KG1 (cell line): ENCODE measurements at regions not wholly inside any gene's neighbourhood (a gene's known extent, or its start where the extent isn't known, plus 50 kb on each side); places are given as distances from the start of the nearest gene placed in this dataset.

Source experiments
- DNase-seq: peaks from one replicate; lab custom pipeline; 2025; lab: John Stamatoyannopoulos, UW

DNA sequence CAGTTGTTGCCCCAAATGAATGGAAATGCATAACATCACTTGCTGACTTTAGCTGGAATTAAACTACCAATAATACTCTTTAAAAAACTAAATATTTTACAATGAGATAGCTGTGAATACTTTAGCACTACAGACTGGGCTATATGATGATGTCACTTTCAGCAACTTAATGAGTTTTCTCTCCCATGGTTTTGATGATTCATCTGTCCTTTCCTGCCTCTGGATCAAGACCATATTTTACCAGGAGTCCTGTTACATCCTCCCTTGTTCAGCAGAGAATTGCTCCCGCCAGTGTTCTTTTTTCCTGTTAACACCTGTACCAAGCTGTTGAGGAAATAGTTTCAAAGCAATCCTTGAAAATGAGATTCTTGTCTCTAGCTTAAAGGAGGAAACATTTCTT, 543.0 kb downstream of the SPRY1 start:
- DNase-seq: no peak

GRCh38 chr4:123940604-123941003, 544.0 kb downstream of the SPRY1 start:
- DNase-seq: no peak

DNA sequence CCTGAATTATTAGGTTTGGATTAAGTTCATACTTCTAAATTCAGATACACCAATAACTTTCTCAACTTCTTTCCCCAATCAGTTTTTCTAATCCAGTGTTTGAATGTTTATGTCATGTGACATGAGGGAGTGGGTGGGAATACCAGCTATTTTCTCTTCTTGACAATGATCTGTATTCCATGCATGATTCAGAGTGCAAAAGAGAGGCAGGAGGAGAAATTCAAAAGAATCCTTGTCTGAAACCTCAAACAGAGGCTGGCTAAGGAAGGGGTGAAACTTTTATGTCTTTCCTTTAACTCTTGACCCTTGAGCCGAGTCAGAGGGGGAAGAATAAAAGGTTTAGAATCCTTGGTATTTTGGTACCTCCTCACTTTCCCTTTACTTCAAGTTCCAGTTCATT, 544.7 kb downstream of the SPRY1 start:
- DNase-seq: no peak

- DNase-seq: no peak
These were observed 547.4 kb downstream of the SPRY1 start for GRCh38 chr4:123943976-123944375.

DNA sequence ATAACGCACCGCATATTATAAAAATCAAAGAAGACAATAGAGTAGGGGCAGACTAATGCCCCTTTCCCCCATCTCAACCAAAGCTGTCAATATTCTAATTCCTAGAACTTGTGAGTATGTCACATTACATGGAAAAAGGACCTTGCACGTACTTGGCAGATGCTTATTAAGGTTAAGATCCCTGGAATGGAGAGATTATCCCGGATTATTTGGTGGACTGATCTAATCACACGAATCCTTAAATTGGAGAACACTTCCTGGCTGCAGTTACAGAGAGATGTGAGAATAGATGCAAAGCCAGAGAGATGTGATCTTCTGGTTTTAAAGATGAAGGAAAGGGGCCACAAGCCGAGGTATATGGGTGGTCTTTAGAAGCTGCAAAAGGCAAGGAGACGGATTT, 548.7 kb downstream of the SPRY1 start:
- no peak for DNase-seq

DNA sequence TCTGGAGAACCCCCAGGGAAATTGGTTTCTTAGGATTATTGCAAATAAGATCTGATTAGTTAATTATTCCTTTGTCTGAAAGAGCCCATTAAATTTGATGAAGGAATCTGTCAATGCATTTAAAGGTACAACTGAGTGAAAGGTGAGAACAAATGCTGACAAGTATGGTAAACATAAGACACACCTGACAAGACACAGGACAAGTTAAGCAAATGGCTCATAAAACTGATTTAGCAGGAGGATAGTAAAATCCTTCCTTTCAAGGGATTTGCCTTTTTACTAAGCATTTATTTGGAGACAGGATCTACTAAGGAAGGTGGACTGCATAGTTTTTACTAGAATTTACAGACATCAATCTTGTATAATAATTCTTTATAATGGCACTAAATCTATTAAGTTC, 553.9 kb downstream of the SPRY1 start:
- DNase-seq: no peak

GRCh38 chr4:123952530-123953274, 556.1 kb downstream of the SPRY1 start:
- DNase-seq: no peak

- DNase-seq: no peak
These were observed 557.0 kb downstream of the SPRY1 start for GRCh38 chr4:123953566-123953965.

DNA sequence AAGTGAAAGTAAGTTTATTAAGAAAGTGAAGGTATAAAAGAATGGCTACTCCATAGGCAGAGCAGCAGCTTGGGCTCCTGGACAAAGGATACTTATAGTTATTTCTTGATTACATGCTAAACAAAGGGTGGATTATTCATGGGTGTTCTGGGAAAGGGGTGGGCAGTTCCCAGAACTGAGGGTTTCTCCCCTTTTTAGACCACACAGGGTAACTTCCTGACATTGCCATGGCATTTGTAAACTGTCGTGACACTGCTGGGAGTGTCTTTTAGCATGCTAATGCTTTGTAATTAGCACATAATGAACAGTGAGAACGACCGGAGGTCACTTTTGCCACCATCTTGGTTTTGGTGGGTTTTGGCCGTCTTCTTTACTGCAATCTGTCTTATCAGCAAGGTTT, 557.6 kb downstream of the SPRY1 start:
- no peak for DNase-seq

DNA sequence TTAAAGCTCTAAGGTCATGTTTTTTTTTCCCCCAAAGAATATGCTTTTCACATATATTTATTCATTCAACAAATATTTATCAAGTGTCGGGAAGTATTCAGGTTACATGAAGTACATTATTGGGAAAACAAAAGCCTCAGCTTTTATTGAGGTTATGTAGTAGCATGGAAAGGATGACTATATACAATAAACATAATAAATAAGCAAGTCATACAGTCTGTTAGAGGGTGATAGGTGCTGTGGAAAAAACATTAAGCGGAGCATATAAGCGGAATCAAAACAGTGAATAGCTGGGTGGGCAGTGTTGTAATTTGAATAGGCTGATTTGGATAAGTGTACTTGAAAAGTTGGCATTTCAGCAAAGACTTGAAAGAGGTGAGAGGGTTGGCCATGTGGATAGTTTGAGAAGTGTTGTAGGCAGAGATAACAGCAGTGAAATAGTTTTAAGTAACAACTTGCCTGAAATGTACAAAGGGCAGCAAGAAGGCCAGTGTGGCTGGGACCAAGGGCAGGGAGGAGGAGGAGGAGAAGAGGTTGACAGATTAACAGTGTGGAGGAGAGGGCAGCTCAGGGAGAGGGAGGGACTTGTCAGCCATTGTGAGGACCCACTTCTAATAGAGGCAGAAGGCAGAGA, 558.7 kb downstream of the SPRY1 start:
- no peak for DNase-seq

DNA sequence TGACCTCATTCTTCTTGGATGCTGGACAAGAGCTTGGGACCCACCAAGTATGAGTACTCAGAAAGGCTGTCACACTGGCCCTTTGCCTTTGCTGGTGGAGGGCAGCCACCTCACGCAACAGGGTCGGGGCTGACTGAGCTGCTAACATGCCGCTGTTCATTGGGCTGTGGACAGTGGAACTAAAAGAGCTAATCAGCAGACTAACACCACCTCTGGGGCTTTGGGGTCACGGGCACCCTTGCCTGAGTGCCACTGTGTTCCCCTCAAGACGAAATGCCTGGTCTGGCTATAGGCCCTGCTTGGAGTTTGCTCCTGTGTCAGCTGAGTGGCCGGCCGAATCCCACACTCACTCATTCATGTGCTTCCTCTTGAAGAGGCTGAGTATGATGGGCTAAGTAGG, 559.6 kb downstream of the SPRY1 start:
- DNase-seq: no peak

DNA sequence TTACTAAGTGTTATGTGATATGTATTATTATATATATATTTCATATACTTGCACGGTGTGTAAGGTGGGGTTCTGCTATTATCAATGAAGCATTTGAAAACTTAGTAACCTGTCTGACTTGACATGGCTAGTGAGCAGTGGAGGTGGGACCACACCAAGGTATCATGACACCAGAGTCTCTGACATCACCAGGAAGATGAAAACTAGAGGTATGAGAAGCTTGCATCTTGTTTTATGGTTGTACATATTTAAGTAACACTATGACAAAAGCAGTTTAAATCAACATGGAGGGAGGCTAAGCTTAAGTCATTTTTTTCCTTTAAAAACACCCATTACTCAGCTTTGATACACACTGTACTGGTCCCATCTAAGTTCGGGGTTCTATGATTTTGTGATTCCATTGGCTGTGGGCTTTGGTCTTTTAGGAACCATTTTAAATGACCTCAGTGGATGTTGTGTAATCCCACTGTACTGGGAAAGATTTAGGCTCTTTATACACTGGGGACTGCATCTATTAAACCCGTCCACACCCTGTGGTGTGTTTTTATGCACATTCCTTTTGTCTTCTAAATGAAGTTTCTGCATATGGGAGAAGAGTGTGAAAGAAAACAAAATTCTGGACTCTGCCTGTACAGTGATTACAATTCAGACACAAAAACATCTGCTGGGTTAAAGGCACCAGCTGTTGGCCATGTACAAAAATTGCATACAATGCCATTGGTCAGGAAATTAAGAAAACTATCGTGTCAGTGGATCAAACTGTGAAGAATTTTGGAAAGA, 570.6 kb downstream of the SPRY1 start:
- no peak for DNase-seq

DNA sequence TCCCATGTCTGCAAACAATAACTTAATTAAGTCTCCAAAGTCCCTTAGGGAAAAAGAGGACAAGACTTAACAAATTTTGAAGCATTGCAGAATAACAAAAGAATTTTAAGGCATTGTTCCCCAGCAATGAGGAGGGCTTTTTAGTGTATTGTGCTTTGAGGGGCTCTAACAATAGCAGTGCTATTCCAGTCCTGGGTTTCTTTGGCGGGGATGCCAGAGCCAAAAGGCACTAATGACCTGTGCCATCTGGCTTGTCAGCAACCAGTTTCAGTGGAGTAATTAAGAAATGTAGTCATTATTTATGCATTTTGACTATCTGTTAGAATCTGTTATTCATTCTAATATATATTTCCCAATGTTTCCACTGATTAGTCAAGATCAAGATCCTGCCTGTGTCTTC, 575.4 kb downstream of the SPRY1 start:
- DNase-seq: no peak

DNA sequence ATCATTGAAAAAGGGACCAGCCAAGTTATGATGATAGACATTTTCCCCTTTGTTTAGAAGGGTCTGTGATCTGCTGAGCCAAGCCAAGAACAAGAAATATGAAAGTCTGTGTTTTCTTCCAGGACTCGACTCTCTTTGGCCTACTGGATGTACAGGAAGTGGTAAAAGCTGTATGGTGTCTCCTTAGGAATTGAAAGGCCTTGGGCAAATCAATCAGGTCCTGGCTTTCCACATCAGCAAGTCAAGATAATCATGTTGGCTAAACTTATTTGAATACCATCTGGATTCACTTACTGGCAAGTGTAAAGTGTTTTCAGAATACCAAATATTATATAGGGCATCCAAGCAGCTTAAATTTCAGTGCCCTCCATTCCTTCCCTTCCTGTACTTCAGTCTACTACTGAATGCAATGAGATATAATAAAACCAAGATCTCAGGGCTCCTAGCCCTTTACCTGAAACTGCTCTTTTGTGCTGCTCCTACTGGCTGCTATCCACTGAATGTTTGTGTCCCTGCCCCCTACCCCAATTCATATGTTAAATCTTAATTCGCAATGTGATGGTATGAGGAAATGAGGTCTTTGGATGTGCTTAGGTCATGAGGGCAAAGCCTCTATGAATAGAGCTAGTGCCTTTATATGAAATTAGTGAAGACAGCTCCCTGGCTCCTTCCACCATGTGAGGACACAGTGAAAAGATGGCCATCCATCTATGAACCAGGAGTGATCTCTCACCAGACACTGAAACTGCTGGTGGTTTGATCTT, 578.0 kb downstream of the SPRY1 start:
- no peak for DNase-seq

GRCh38 chr4:123976285-123976684, 579.7 kb downstream of the SPRY1 start:
- DNase-seq: no peak

- DNase-seq: no peak
These were observed 580.2 kb downstream of the SPRY1 start for GRCh38 chr4:123976819-123977218.

DNA sequence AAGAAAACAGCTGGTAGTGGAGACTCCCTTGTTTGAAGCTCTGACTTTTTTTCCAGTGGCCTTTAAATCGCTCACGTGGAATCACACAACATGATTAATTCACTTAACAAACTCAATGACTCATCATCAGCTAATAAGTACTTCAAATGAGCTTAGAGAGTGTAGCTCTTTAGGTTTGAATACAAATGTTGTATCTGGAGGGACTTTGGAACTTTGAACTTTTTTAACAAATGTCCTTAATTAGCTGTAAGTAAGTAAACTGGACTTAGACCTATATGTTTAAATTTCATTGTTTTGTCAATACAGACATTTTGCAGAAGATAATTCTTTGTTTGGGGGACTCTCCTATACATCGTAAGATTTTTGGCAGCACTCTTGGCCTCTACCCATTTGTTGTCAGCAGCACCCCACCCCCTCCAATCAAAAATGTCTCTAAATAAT, 581.1 kb downstream of the SPRY1 start:
- no peak for DNase-seq

DNA sequence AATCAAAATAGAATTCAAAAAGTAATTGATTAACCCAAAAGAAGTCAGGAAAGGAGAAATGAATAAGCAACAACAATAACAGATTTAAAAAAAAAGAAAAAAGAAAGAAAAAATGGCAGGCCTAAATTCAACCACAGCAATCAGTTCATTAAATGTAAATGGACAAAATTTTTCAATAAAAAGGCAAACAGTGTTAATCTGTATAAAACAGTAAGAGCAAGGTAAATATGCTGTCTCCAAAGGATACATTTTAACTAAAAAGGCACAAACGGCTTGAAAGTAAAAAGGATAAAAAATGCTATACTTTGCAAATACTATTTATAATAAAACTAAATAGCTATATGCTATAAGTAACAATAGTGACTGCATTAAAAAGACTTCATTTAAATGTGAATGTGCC, 582.0 kb downstream of the SPRY1 start:
- no peak for DNase-seq

GRCh38 chr4:123980736-123981300, 584.2 kb downstream of the SPRY1 start:
- no peak for DNase-seq

DNA sequence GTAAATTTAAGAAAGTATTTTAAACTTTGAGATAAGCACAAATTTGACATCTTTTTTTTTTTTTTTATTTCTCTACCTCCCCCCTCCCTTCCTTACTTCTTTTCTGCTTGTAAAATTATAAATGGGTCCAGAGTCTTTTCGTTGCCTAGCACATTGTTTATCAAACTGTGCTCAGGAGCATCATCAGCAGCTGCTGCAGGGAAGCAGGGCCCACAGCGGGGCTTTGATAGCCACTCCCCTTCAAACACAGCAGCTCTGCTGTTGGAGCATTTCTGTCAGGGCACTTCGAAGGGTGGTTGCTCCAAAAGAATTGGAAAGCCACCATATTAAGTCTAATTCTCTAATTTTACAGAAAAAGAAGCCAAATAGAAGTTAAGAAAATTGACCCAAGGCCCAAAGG, 588.3 kb downstream of the SPRY1 start:
- no peak for DNase-seq

DNA sequence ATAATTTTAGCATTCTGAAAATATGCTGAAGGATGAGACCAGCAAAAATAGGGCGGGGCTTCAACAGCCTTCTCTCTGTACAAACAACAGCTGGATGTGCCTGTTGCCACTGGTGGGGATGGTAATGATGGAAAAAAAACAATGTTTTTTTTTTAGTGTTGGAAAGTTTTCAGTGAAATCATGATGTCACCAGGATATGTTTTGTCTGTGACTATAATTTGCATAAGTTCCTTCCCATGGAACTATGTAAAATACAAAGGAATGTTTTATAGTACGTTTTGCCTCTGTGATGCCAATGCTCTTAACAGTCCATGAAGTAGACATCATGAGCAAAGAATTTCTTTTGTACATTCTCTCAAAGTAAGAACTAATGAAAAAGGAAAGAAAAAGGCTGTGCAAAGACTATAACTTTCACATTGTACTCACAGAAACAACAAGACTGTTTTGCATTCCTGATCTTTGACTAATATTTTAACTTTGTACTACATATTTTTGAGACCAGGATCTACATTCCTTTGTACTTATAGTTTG, 589.7 kb downstream of the SPRY1 start:
- no peak for DNase-seq

- DNase-seq: no peak
These were observed 590.8 kb downstream of the SPRY1 start for GRCh38 chr4:123987408-123987807.
